K562 (cell line): ENCODE measurements at regions not wholly inside any gene's neighbourhood (a gene's known extent, or its start where the extent isn't known, plus 50 kb on each side); places are given as distances from the start of the nearest gene placed in this dataset.

Source experiments
- ATAC-seq: fragments of 200-7000 bp; cut with Tn5 transposase; 3 replicates; pipeline ENCODE4 v1.9.1; 2020; ENCODE audit warnings: moderate library complexity
- BruUV-seq: library from RNA; stranded (reverse); fragments of 400-500 nt; replicated peaks from 2 replicates; lab custom pipeline; 2021; lab: Mats Ljungman, UMichigan
- CTCF ChIA-PET: fragments of 300-600 bp; formaldehyde crosslinking; extraction: SDS; loops from one replicate; lab custom pipeline; 2021; ENCODE audit warnings: low intra/inter-chr PET ratio; lab: Yijun Ruan, JAX
- POLR2A ChIA-PET: fragments of 300-600, 350-650 bp; sonication (Branson Sonifier 250); formaldehyde crosslinking; extraction: SDS; loops from one replicate; lab custom pipeline; 2021; ENCODE audit warnings: antibody characterized with exemption, inconsistent platforms; lab: Yijun Ruan, JAX
- DNase-seq, 4 experiments: peaks; one replicate each; pipeline versions ENCODE4 v3.0.0 to v3.0.0-alpha.2; 2011 to 2018; ENCODE audit warnings: low spot score in 3 of 4, mixed read lengths in 3 of 4; ENCODE audit errors: extremely low read depth in 1 of 4
- FAIRE-seq: peaks from 2 replicates; lab custom pipeline; 2011; peaks lifted over from hg19 to GRCh38; lab: Jason Lieb, UNC
- H2AFZ ChIP-seq: 2 replicates; pipeline ENCODE4 v1.6.0; 2011; ENCODE audit warnings: low read depth, low read length, control low read depth, inconsistent platforms
- H3K27ac ChIP-seq: fragments of 200-600 bp; 3 replicates; pipeline ENCODE4 v1.8.0; 2011; ENCODE audit warnings: low read depth, mild to moderate bottlenecking, control low read depth, inconsistent platforms, low read length, moderate library complexity, mixed read lengths; ENCODE audit errors: extremely low read depth
- H3K27me3 ChIP-seq, 2 experiments: fragments of 300-600 bp in 1 of 2; 2 replicates in 1 of 2; 3 replicates in 1 of 2; pipeline versions ENCODE4 v1.6.0 to v1.8.0; 2011; ENCODE audit warnings: inconsistent platforms in 2 of 2, low read length in 2 of 2, mild to moderate bottlenecking in 1 of 2, mixed read lengths in 1 of 2, moderate library complexity in 1 of 2; ENCODE audit not compliant: control insufficient read depth in 2 of 2, insufficient read depth in 2 of 2
- H3K36me3 ChIP-seq: fragments of 300-600 bp; 3 replicates; pipeline ENCODE4 v1.8.0; 2011; ENCODE audit warnings: mild to moderate bottlenecking, low read length, inconsistent platforms; ENCODE audit not compliant: control insufficient read depth, insufficient read depth
- H3K4me1 ChIP-seq, 2 experiments: fragments of 200-600 bp in 1 of 2; replicated peaks in 1 of 2; 2 replicates in 1 of 2; 3 replicates in 1 of 2; pipeline versions ENCODE4 v1.5.1 to v1.8.0; 2011; ENCODE audit warnings: inconsistent platforms in 2 of 2, low read length in 2 of 2, mild to moderate bottlenecking in 1 of 2, mixed read lengths in 1 of 2, moderate library complexity in 1 of 2; ENCODE audit not compliant: control insufficient read depth in 2 of 2, insufficient read depth in 2 of 2
- H3K4me2 ChIP-seq: 2 replicates; pipeline ENCODE4 v1.6.1; 2011; ENCODE audit warnings: low read length, control low read depth, inconsistent platforms, mixed read lengths; ENCODE audit not compliant: insufficient read depth
- H3K4me3 ChIP-seq: fragments of 200-600 bp; sonication (generic), shearing (Covaris generic); 2 replicates; pipeline ENCODE4 v1.5.1; 2016; ENCODE audit warnings: control low read depth, inconsistent platforms
- H3K79me2 ChIP-seq: fragments of 200-600 bp; 3 replicates; pipeline ENCODE4 v1.8.0; 2011; ENCODE audit warnings: low read length, inconsistent platforms; ENCODE audit not compliant: control insufficient read depth, insufficient read depth
- H3K9ac ChIP-seq, 2 experiments: 2 replicates each; pipeline versions ENCODE4 v1.6.0 to v1.6.1; 2011; ENCODE audit warnings: low read depth in 2 of 2, low read length in 2 of 2, control low read depth in 1 of 2, inconsistent platforms in 1 of 2, mild to moderate bottlenecking in 1 of 2, mixed read lengths in 1 of 2; ENCODE audit not compliant: insufficient read depth in 1 of 2
- H3K9me1 ChIP-seq: one replicate; pipeline ENCODE4 v1.6.0; 2011; ENCODE audit warnings: inconsistent platforms, mild to moderate bottlenecking, low read length, moderate library complexity; ENCODE audit not compliant: control insufficient read depth, insufficient read depth
- H3K9me3 ChIP-seq: replicated peaks from 2 replicates; pipeline ENCODE4 v1.5.1; 2011; ENCODE audit warnings: low read depth, low read length, inconsistent platforms; ENCODE audit not compliant: control insufficient read depth, insufficient read depth
- H4K20me1 ChIP-seq: replicated peaks from 2 replicates; pipeline ENCODE4 v1.6.1; 2011; ENCODE audit warnings: low read length, inconsistent platforms, mixed read lengths; ENCODE audit not compliant: control insufficient read depth, insufficient read depth
- ATF4 ChIP-seq: fragments of 450-650 bp; formaldehyde crosslinking; IDR thresholded peaks from 2 replicates; pipeline ENCODE4 v1.4.0; 2022; ENCODE audit warnings: mild to moderate bottlenecking, moderate library complexity
- BRF1 ChIP-seq: IDR thresholded peaks from 3 replicates; pipeline ENCODE4 v1.6.1; 2011; ENCODE audit warnings: borderline replicate concordance, mild to moderate bottlenecking; ENCODE audit not compliant: insufficient read length; ENCODE audit errors: extremely low read depth
- CHD2 ChIP-seq: IDR thresholded peaks from 2 replicates; pipeline ENCODE4 v1.6.1; 2011; ENCODE audit warnings: low read depth, low read length
- EWSR1 ChIP-seq: fragments of 450-650 bp; IDR thresholded peaks from 2 replicates; pipeline ENCODE4 v1.6.1; 2018; ENCODE audit warnings: borderline replicate concordance, mild to moderate bottlenecking, low read depth, moderate library complexity; ENCODE audit not compliant: partially characterized antibody
- KDM2B ChIP-seq: fragments of 250-450 bp; sonication (Bioruptor Pico); IDR thresholded peaks from 2 replicates; pipeline ENCODE4 v1.8.0; 2021; ENCODE audit warnings: mild to moderate bottlenecking, moderate library complexity
- POLR2AphosphoS2 ChIP-seq: IDR thresholded peaks from 2 replicates; pipeline ENCODE4 v1.6.1; 2012; ENCODE audit warnings: low read length, improper control_type of control experiment
- SETDB1 ChIP-seq: IDR thresholded peaks from one replicate; pipeline ENCODE4 v1.6.1; 2012; ENCODE audit warnings: low read length, control low read depth, inconsistent platforms
- SREBF1 ChIP-seq: fragments of 150-350 bp; IDR thresholded peaks from 2 replicates; pipeline ENCODE4 v1.6.1; 2014; ENCODE audit warnings: antibody characterized with exemption, low read depth, low read length, borderline replicate concordance
- TARDBP ChIP-seq: fragments of 450-650 bp; IDR thresholded peaks from 2 replicates; pipeline ENCODE4 v1.6.1; 2016
- THAP7 ChIP-seq: fragments of 250-450 bp; sonication (Bioruptor Pico); IDR thresholded peaks from 2 replicates; pipeline ENCODE4 v1.5.0; 2021
- ZNF134 ChIP-seq: fragments of 250-450 bp; sonication (Bioruptor Pico); conservative IDR thresholded peaks from 2 replicates; pipeline ENCODE4 v1.4.0; 2020
- ZNF449 ChIP-seq: fragments of 250-450 bp; sonication (Bioruptor Pico); IDR thresholded peaks from 2 replicates; pipeline ENCODE4 v1.8.0; 2022; ENCODE audit warnings: moderate library complexity, mild to moderate bottlenecking, inconsistent platforms
- ZNF609 ChIP-seq: sonication (generic); formaldehyde crosslinking; IDR thresholded peaks from 2 replicates; pipeline ENCODE4 v1.8.1; 2023; ENCODE audit warnings: missing genetic modification reagents, mild to moderate bottlenecking, borderline replicate concordance
- WGBS: fragments of 100-300 bp; shearing (Covaris generic); methylation state at CpG from one replicate; pipeline ENCODE4 v1.1.6; 2016; ENCODE audit warnings: low coverage, mixed read lengths; ENCODE audit not compliant: insufficient coverage; ENCODE audit errors: missing lambda C conversion rate; 5-methylcytosine and 5-hydroxymethylcytosine counted together
- in situ Hi-C: fragments of 300-500 bp; cut with MboI; formaldehyde crosslinking; loops from 4 replicates; pipeline ENCODE4 v1.15.0; 2018; ENCODE audit warnings: inconsistent platforms, mixed read lengths
- intact Hi-C: fragments of 100-400 bp; cut with micrococcal nuclease; formaldehyde crosslinking; loops from 2 replicates; pipeline ENCODE4 v1.14.2; 2022

- intact Hi-C loops, result no loop called here
Observed at GRCh38 chr4:123747016-123747415, 350.4 kb downstream of the SPRY1 start.

More at GRCh38 chr4:123747016-123747415, 350.4 kb downstream of the SPRY1 start:
- Histone ChIP-seq H3K4me1 (no peaks in the 10 kb centered on the region), H2AFZ (no peak overlapping the region), H3K27ac (no peak overlapping the region), H4K20me1 (no peaks in the 10 kb centered on the region), H3K36me3 (no peaks in the 10 kb centered on the region), H3K4me3 (no peak overlapping the region), H3K9ac (no peak overlapping the region), H3K27me3 (no peaks in the 10 kb centered on the region), H3K4me2 (no peak overlapping the region), H3K9me1 (no peaks in the 10 kb centered on the region), H3K79me2 (no peaks in the 10 kb centered on the region), H3K9me3 (no peaks in the 10 kb centered on the region)
- TF ChIP-seq ZNF449 (no peak), KDM2B (CRISPR knock-in tag) (no peak), ATF4 (CRISPR knock-in tag) (no peak), EWSR1 (no peak), ZNF609 (CRISPR knock-in tag) (no peak), BRF1 (no peak), ZNF134 (CRISPR knock-in tag) (no peak), POLR2AphosphoS2 (no peak), THAP7 (no peak), SETDB1 (no peak), TARDBP (no peak), SREBF1 (no peak), CHD2 (no peak)
- POLR2A ChIA-PET, result no interaction called here
- in situ Hi-C loops, result no loop called here
- CTCF ChIA-PET, result no interaction called here
- BruUV-seq, result no TSS peak
- WGBS, result 0% methylated on average over 7 of the region's 7 CpGs
- ATAC-seq (no peak), FAIRE-seq (no peak), DNase-seq (no peak)
